Left cardiac atrium (tissue), 4 donors: ENCODE measurements at regions not wholly inside any gene's neighbourhood (a gene's known extent, or its start where the extent isn't known, plus 50 kb on each side); places are given as distances from the start of the nearest gene placed in this dataset.
"Not testable (repeated sequence)": the region's sequence is repeated elsewhere in the genome, so short reads cannot be mapped to it uniquely, and the experiment has no call there.

ENCODE experiments used
- ATAC-seq, 2 donors: fragments of 200-7000 bp; cut with Tn5 transposase; one replicate each; pipeline ENCODE4 v1.9.1; 2020; ENCODE audit warnings: mild to moderate bottlenecking in 2 of 2, moderate library complexity in 2 of 2
- DNase-seq: peaks from one replicate; pipeline ENCODE4 v3.0.0-alpha.2; 2020
- intact Hi-C, 2 donors: fragments of 100-400 bp; cut with DNase I; formaldehyde crosslinking; loops; one replicate each; pipeline versions ENCODE4 v1.14.1 to v1.15.1; 2022 to 2023
- donor health status: DM: no; HTN: yes; CAD: no.
- donor health status: DM: no; HTN: yes; CAD: no; lungs with severe emphysema.
- donor health status: DM: yes; HTN: yes; CAD: no.
- donor health status: Dilated cardiomyopathy.

DNA sequence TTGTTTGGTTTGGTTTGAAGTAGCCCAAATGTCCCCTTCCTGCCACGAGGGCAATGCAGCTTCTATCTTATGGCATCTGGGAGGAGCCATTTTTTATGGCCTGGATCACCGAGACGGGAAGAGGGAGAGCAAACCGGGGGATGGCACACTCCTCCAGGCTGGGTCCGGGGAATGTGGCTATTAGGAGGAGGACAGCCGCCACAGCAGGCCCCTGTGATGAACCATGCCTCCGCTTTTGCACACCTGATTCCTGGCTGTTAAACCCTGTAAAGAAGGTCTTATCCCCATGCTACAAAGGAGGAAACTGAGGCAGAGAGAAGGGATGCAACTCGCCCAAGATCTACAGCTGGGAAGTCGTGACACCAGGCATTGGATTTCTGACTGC, 157.6 kb downstream of the OR4M2 start:
- ATAC-seq (no peak), DNase-seq (no peak)
- intact Hi-C loops: no loop called here

GRCh38 chr15:22238276-22238958, 158.1 kb downstream of the OR4M2 start:
- DNase-seq (peak; percentile 58), ATAC-seq (peak; percentile 79 to 80)
- intact Hi-C loops: not testable (repeated sequence)

GRCh38 chr15:22238959-22239805, 158.9 kb downstream of the OR4M2 start:
- ATAC-seq: peak; percentile 52 to 72
- intact Hi-C loops: not testable (repeated sequence)

DNA sequence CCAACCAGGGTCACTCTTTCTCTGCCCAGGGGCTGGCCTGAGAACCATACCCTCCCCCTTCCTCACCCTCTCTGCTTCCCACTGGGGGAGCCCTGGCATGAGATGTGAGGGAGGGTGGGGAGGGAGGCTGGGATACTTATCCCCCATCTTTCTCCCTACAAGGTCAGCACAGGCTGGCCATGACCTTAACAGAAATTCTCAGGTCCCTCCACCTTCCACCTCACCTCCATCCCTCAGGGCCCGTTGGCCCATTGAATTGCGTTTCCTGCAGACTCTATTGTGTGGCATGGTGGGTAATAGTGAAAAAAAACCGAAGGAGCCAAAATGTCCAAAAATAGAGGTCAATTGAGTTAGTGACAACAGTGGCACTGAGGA, 159.5 kb downstream of the OR4M2 start:
- DNase-seq (no peak), ATAC-seq (no peak)
- intact Hi-C loops: no loop called here

More at GRCh38 chr15:22238959-22239805, 158.9 kb downstream of the OR4M2 start:
- DNase-seq: not testable (repeated sequence)

DNA sequence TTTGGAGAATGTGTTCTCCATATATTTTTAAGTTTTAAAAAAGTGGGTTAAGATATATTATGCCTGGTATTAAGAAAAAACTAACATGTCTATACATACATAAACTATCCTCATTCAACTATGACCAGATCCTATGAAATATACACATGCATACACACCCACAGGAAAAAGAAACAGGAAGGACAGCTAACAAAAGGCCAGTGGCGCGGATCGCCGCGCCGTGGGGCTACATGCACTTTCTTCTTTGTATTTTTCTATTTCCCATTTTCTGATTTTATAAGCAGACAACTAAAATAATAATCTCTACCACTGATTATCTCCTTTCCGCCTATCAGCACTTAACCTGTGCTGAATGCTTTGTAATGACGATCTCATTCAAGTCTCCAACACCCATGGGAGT, 160.1 kb downstream of the OR4M2 start:
- intact Hi-C loops: no loop called here
- ATAC-seq: no peak

DNA sequence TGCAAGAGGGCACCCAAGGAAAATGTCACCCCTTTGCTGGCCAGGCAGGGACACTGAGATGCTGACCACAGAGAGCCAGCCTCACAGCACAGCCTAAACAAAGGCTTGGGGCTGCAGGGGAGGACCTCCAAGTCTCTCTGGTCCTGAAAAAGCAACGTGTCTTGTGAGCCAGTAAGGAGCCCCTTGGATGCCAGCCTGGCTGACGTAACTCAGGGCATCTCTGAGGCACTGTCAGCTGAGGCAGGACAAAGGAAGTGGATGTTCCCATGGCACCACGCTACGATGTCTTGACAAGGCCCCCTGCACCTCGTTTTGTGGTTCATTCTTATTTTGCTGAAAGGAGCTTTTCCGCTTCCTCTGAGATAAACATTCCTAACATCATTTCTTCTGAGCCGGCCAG, 160.7 kb downstream of the OR4M2 start:
- ATAC-seq (no peak), DNase-seq (no peak)
- intact Hi-C loops: no loop called here

More for the DNA sequence above, 160.1 kb downstream of the OR4M2 start:
- DNase-seq: no peak

DNA sequence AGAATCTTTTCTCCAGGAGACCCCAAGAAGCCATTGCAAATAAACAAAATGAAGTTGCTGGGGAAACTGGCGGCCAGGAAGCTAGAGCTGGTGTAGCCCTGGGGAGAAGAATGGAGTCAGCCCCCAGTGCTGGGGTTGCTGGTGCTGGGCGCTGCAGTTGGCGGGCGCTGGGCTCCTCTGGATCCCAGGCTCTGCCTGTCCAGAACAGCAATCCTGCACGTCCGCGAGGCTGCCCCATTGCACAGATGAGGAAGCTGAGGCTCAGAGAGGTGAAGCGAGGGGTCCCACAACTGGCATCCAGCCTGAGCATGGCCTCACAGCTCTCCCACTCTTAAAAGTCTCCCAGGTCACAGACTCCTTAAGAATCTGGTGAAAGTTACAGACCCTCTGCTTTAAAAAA, 161.1 kb downstream of the OR4M2 start:
- no peak for DNase-seq
- no peak for ATAC-seq
- intact Hi-C loops: no loop called here

GRCh38 chr15:22242311-22242710, 162.0 kb downstream of the OR4M2 start:
- DNase-seq, intact Hi-C loops: not testable (repeated sequence)

GRCh38 chr15:22243440-22244130, 163.3 kb downstream of the OR4M2 start:
- ATAC-seq (no peak), DNase-seq (no peak)
- intact Hi-C loops: no loop called here

More at GRCh38 chr15:22242311-22242710, 162.0 kb downstream of the OR4M2 start:
- not testable (repeated sequence) for ATAC-seq

DNA sequence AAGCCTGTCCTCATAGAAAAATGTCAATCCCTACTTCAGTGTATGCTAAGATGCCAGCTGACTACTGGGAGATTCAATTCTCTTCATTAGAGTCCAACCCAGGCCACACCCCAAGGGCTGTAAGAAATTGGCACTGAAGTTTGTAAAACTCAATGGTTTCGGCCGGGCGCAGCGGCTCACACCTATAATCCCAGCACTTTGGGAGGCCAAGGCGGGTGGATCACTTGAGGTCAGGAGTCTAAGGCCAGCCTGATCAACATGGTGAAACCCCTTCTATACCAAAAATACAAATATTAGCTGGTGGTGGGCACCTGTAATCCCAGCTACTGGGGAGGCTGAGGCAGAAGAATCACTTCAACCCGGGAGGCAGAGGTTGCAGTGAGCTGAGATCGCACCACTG, 169.2 kb downstream of the OR4M2 start:
- intact Hi-C loops, DNase-seq, ATAC-seq: not testable (repeated sequence)

DNA sequence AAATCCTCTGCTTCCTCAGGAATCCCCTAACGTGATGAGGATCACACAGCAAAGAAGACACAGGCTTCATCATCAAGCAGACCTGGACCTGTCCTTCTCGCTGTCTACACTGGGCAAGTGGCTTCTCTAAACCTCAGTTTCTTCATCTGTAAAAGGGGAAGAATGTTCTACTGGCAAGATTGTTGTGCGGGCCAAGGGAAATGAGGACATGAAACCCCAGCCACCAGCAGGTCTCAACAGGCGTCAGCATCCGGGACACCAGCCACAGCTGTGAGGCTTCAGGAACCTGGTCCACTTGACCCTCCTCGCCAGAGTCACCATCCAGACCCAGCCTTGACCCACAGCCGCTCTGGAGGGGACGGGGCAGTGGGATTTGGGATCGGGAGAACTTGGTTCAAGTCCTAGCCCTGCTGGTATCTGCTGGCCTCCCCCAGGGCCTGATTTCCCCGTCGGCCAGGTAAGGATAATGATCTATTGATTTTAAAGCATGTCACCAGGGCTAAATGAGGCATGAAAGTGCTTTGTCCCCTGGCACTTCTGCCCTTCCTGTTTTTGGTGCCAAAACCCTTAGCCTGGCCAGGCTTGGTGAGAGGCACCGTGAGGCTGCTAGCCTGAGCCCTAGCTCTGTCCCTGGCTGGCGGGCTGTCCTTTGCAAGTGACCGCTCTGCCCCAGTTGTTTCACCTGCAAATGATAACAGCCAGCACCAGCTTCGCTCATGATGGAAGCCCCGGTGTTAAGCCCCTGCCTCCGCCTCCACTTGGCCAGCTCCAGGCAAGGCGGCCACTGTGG, 170.4 kb downstream of the OR4M2 start:
- intact Hi-C loops, DNase-seq, ATAC-seq: not testable (repeated sequence)

DNA sequence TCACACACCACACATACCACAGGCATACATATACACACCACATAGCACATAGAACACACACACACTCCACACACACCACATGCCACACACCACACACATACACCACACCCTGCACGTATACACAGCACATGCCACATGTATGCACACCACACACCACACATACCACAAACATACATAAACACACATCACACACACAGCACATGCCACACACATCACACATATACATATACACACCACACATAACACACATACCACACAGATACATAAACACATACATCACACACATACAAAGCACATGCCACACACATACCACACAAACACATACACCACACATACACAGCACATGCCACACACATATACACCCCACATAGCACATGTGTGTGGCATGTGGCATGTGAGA, 171.1 kb downstream of the OR4M2 start:
- intact Hi-C loops: no loop called here
- peak in 1 of 2 donors; percentile 5 for ATAC-seq
- no peak for DNase-seq

GRCh38 chr15:22252047-22252446, 171.7 kb downstream of the OR4M2 start:
- intact Hi-C loops, ATAC-seq, DNase-seq: not testable (repeated sequence)

DNA sequence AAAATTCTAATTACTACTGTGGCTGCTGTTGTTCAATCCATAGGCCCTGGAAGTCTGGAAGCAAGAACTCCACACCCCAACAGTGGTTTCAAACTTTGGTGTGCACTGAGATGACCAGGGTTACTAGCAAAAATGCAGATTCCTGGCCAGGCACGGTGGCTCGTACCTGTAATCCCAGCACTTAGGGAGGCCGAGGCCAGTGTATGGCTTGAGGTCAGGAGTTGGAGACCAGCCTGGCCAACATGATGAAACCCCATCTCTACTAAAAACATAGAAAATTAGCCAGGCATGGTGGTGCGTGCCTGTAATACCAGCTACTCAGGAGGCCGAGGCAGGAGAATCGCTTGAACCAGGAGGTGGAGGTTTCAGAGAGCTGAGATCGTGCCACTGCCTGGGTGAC, 172.2 kb downstream of the OR4M2 start:
- intact Hi-C loops, DNase-seq, ATAC-seq: not testable (repeated sequence)

GRCh38 chr15:22253002-22253675, 172.8 kb downstream of the OR4M2 start:
- DNase-seq, ATAC-seq, intact Hi-C loops: not testable (repeated sequence)

GRCh38 chr15:22253676-22254408, 173.5 kb downstream of the OR4M2 start:
- intact Hi-C loops: no loop called here
- peak in 1 of 2 donors; percentile 6 for ATAC-seq
- no peak for DNase-seq

DNA sequence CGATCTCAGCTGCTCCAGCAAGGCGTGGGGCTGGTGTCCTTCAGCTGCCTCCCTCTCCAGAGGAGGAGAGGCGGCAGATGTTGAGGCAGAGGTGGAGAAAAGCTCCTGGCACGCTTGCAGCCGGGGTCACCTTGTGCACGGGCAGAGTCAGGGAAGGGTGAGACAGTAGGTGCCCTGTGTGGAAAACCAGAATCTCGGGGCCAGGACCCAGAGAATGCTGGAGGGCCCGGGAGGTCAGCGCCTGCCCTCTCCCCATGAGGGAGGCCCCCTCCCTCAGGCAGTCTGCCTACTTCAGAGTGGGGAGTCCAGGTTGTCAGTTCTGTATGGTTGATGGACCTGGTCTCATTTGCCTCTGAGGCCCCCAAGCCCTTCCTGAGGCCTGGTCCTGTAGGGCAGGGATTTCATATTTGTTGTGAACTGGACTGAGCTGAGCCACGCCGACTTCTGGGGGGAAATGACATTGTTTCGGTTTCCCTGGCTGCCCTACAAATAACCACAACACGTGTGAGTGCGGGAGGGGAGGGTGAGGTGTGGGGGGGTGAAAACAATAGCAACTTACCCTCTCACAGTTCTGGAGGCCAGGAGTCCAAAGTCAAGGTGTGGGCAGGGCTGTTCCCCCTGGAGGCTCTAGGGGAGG, 174.2 kb downstream of the OR4M2 start:
- intact Hi-C loops, ATAC-seq, DNase-seq: not testable (repeated sequence)
